Transverse colon (tissue), 4 donors: ENCODE measurements at regions not wholly inside any gene's neighbourhood (a gene's known extent, or its start where the extent isn't known, plus 50 kb on each side); places are given as distances from the start of the nearest gene placed in this dataset.
"Not testable (repeated sequence)": the region's sequence is repeated elsewhere in the genome, so short reads cannot be mapped to it uniquely, and the experiment has no call there.

Experiments used
- POLR2A ChIP-seq: fragments of 450-650 bp; IDR thresholded peaks from one replicate; pipeline ENCODE4 v1.6.1; 2016; ENCODE audit warnings: antibody characterized with exemption, mild to moderate bottlenecking, moderate library complexity
- POLR2AphosphoS5 ChIP-seq, 3 donors: sonication (generic); formaldehyde crosslinking; IDR thresholded peaks; one replicate each; pipeline ENCODE4 v1.6.1; 2016; ENCODE audit warnings: antibody characterized with exemption in 3 of 3
- TF ChIP-seq, protein P1 (sequence below), 5 experiments: fragments of 200-600 bp in 3 of 5; fragments of 450-650 bp in 2 of 5; sonication (generic) in 3 of 5; IDR thresholded peaks; 1 replicate in 2 of 5; 2 replicates in 3 of 5; pipeline ENCODE4 v1.5.1; 2016 to 2017; ENCODE audit warnings: antibody characterized with exemption in 5 of 5, inconsistent platforms in 3 of 5, mild to moderate bottlenecking in 2 of 5, moderate library complexity in 1 of 5

DNA sequence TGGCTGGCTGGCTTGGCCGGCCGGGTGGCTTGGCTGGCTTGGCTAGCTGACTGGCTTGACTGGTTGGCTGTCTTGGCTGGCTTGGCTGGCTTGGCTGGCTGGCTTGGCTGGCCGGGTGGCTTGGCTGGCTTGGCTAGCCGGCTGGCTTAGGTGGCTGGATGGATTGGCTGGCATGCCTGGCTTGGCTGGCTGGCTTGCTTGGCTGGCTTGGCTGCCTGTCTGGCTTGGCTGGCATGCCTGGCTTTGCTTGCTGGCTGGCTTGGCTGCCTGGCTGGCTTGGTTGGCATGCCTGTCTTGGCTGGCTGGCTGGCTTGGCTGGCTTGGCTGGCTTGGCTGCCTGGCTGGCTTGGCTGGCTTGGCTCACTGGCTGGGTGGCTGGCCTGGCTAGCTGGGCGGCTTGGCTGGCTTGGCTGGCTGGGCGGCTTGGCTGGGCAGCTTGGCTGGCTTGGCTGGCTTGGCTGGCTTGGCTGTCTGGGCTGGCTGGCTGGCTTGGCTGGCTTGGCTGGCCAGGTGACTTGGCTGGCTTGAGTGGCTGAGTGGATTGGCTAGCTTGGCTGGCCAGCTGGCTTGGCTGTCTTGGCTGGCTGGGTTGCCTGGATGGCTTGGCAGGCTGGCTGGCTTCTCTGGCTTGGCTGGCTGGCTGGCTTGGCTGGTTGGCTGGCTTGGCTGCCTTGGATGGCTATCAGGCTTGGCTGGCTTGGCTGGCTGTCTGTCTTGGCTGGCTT lies 131.5 kb upstream of the FAM72C start:
- TF ChIP-seq, protein P1, sequence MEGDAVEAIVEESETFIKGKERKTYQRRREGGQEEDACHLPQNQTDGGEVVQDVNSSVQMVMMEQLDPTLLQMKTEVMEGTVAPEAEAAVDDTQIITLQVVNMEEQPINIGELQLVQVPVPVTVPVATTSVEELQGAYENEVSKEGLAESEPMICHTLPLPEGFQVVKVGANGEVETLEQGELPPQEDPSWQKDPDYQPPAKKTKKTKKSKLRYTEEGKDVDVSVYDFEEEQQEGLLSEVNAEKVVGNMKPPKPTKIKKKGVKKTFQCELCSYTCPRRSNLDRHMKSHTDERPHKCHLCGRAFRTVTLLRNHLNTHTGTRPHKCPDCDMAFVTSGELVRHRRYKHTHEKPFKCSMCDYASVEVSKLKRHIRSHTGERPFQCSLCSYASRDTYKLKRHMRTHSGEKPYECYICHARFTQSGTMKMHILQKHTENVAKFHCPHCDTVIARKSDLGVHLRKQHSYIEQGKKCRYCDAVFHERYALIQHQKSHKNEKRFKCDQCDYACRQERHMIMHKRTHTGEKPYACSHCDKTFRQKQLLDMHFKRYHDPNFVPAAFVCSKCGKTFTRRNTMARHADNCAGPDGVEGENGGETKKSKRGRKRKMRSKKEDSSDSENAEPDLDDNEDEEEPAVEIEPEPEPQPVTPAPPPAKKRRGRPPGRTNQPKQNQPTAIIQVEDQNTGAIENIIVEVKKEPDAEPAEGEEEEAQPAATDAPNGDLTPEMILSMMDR (IDR thresholded peaks at IDR 0.05): not testable (repeated sequence)
- not testable (repeated sequence) for TF ChIP-seq POLR2AphosphoS5 (IDR thresholded peaks at IDR 0.05); POLR2A
